Karpas-422 (cell line): ENCODE measurements at regions not wholly inside any gene's neighbourhood (a gene's known extent, or its start where the extent isn't known, plus 50 kb on each side); places are given as distances from the start of the nearest gene placed in this dataset.

ENCODE experiments used
- DNase-seq: peaks from one replicate; pipeline ENCODE4 v3.0.0-alpha.2; 2015
- H2AFZ ChIP-seq: fragments of 200-600 bp; sonication (generic); 2 replicates; pipeline ENCODE4 v1.6.1; 2014; ENCODE audit warnings: antibody characterized with exemption, low read length, mixed read lengths
- H3K27ac ChIP-seq: fragments of 200-600 bp; sonication (generic); 2 replicates; pipeline ENCODE4 v1.5.1; 2014; ENCODE audit warnings: mild to moderate bottlenecking, low read length, moderate library complexity
- H3K27me3 ChIP-seq: fragments of 200-600 bp; sonication (generic); 2 replicates; pipeline ENCODE4 v1.6.1; 2014; ENCODE audit warnings: low read length, mixed read lengths
- H3K36me3 ChIP-seq: fragments of 200-600 bp; sonication (generic); 2 replicates; pipeline ENCODE4 v1.6.1; 2014; ENCODE audit warnings: low read length, mixed read lengths; ENCODE audit not compliant: insufficient read depth
- H3K4me1 ChIP-seq: fragments of 200-600 bp; sonication (generic); 2 replicates; pipeline ENCODE4 v1.6.1; 2014; ENCODE audit warnings: mild to moderate bottlenecking, low read length, mixed read lengths
- H3K4me2 ChIP-seq: fragments of 200-600 bp; sonication (generic); 2 replicates; pipeline ENCODE4 v1.6.1; 2014; ENCODE audit warnings: low read length, low read depth, mild to moderate bottlenecking; ENCODE audit not compliant: poor library complexity, severe bottlenecking
- H3K4me3 ChIP-seq: fragments of 200-600 bp; sonication (generic); 2 replicates; pipeline ENCODE4 v1.5.1; 2014; ENCODE audit warnings: mild to moderate bottlenecking, antibody characterized with exemption, low read length, mixed read lengths
- H3K79me2 ChIP-seq: fragments of 200-600 bp; sonication (generic); 2 replicates; pipeline ENCODE4 v1.6.1; 2014; ENCODE audit warnings: mild to moderate bottlenecking, low read length, mixed read lengths
- H3K9ac ChIP-seq: fragments of 200-600 bp; sonication (generic); 2 replicates; pipeline ENCODE4 v1.6.0; 2014; ENCODE audit warnings: low read length
- H3K9me2 ChIP-seq: fragments of 200-600 bp; sonication (generic), shearing (Covaris generic); replicated peaks from 2 replicates; pipeline ENCODE4 v1.6.0; 2014; ENCODE audit warnings: mild to moderate bottlenecking, low read length, moderate library complexity; ENCODE audit not compliant: insufficient read depth
- H3K9me3 ChIP-seq: fragments of 300-700, 200-600 bp; sonication (generic); 2 replicates; pipeline ENCODE4 v1.6.1; 2014; ENCODE audit warnings: low read length, mixed read lengths
- H4K20me1 ChIP-seq: fragments of 200-600 bp; sonication (generic); 2 replicates; pipeline ENCODE4 v1.6.1; 2014; ENCODE audit warnings: mild to moderate bottlenecking, antibody characterized with exemption, low read length, low read depth; ENCODE audit not compliant: insufficient read depth

GRCh38 chr1:147811273-147811672, 50.9 kb upstream of the GJA5 start:
- H3K79me2 ChIP-seq = no peaks in the 10 kb centered on the region
- no peaks in the 10 kb centered on the region for H3K9me3 ChIP-seq
- H3K4me3 ChIP-seq = no peak overlapping the region
- no peak overlapping the region for H3K27ac ChIP-seq
- H3K4me2 ChIP-seq = no peak overlapping the region
- no peaks in the 10 kb centered on the region for H3K36me3 ChIP-seq
- DNase-seq = no peak
- no peaks in the 10 kb centered on the region for H3K27me3 ChIP-seq
- no peaks in the 10 kb centered on the region for H4K20me1 ChIP-seq
- H3K9me2 ChIP-seq = no peaks in the 10 kb centered on the region
- no peak overlapping the region for H2AFZ ChIP-seq
- no peaks in the 10 kb centered on the region for H3K4me1 ChIP-seq
- no peak overlapping the region for H3K9ac ChIP-seq

GRCh38 chr1:147811751-147812150, 51.3 kb upstream of the GJA5 start:
- H3K4me1 ChIP-seq = no peaks in the 10 kb centered on the region
- no peak overlapping the region for H2AFZ ChIP-seq
- H3K4me3 ChIP-seq = no peak overlapping the region
- no peaks in the 10 kb centered on the region for H3K36me3 ChIP-seq
- no peak for DNase-seq
- no peak overlapping the region for H3K27ac ChIP-seq
- H3K9ac ChIP-seq = no peak overlapping the region
- no peaks in the 10 kb centered on the region for H3K79me2 ChIP-seq
- no peaks in the 10 kb centered on the region for H3K9me3 ChIP-seq
- H3K4me2 ChIP-seq = no peak overlapping the region
- H3K9me2 ChIP-seq = no peaks in the 10 kb centered on the region
- H4K20me1 ChIP-seq = no peaks in the 10 kb centered on the region
- no peaks in the 10 kb centered on the region for H3K27me3 ChIP-seq

GRCh38 chr1:147812799-147813198, 52.4 kb upstream of the GJA5 start:
- DNase-seq = no peak
- Histone ChIP-seq H3K27ac (no peak overlapping the region), H4K20me1 (no peaks in the 10 kb centered on the region), H3K4me1 (no peaks in the 10 kb centered on the region), H3K9me2 (no peaks in the 10 kb centered on the region), H3K9me3 (no peaks in the 10 kb centered on the region), H3K4me3 (no peak overlapping the region), H3K9ac (no peak overlapping the region), H3K79me2 (no peaks in the 10 kb centered on the region), H3K36me3 (no peaks in the 10 kb centered on the region), H2AFZ (no peak overlapping the region), H3K4me2 (no peak overlapping the region), H3K27me3 (no peaks in the 10 kb centered on the region)

- H3K9me3 ChIP-seq = no peaks in the 10 kb centered on the region
- DNase-seq = no peak
Observed at GRCh38 chr1:147815503-147815902, 55.1 kb upstream of the GJA5 start.

GRCh38 chr1:147820761-147821297, 60.4 kb upstream of the GJA5 start:
- no peak overlapping the region for H2AFZ ChIP-seq
- DNase-seq = no peak
- H3K27me3 ChIP-seq = no peaks in the 10 kb centered on the region
- no peaks in the 10 kb centered on the region for H3K4me1 ChIP-seq
- no peaks in the 10 kb centered on the region for H3K79me2 ChIP-seq
- no peaks in the 10 kb centered on the region for H4K20me1 ChIP-seq
- H3K9me3 ChIP-seq = no peaks in the 10 kb centered on the region
- H3K27ac ChIP-seq = no peak overlapping the region
- H3K9ac ChIP-seq = no peak overlapping the region
- no peak overlapping the region for H3K4me3 ChIP-seq
- H3K4me2 ChIP-seq = no peak overlapping the region
- no peaks in the 10 kb centered on the region for H3K9me2 ChIP-seq
- H3K36me3 ChIP-seq = no peaks in the 10 kb centered on the region

More at GRCh38 chr1:147815503-147815902, 55.1 kb upstream of the GJA5 start:
- no peaks in the 10 kb centered on the region for H3K27me3 ChIP-seq
- no peak overlapping the region for H3K4me3 ChIP-seq
- H3K4me1 ChIP-seq = no peaks in the 10 kb centered on the region
- H3K36me3 ChIP-seq = no peaks in the 10 kb centered on the region
- H3K27ac ChIP-seq = no peak overlapping the region
- H3K79me2 ChIP-seq = no peaks in the 10 kb centered on the region
- no peaks in the 10 kb centered on the region for H3K9me2 ChIP-seq
- no peak overlapping the region for H3K9ac ChIP-seq
- no peak overlapping the region for H3K4me2 ChIP-seq
- H2AFZ ChIP-seq = no peak overlapping the region
- H4K20me1 ChIP-seq = no peaks in the 10 kb centered on the region

- Histone ChIP-seq H3K4me2 (no peak overlapping the region), H2AFZ (no peak overlapping the region)
Observed at GRCh38 chr1:147821883-147822282, 61.5 kb upstream of the GJA5 start.

GRCh38 chr1:147822292-147822691, 61.9 kb upstream of the GJA5 start:
- Histone ChIP-seq H3K27ac (no peak overlapping the region), H3K36me3 (no peaks in the 10 kb centered on the region), H4K20me1 (no peaks in the 10 kb centered on the region), H3K4me2 (no peak overlapping the region), H2AFZ (no peak overlapping the region), H3K27me3 (no peaks in the 10 kb centered on the region), H3K4me3 (no peak overlapping the region), H3K9me3 (no peaks in the 10 kb centered on the region), H3K79me2 (no peaks in the 10 kb centered on the region), H3K9ac (no peak overlapping the region), H3K9me2 (no peaks in the 10 kb centered on the region), H3K4me1 (no peaks in the 10 kb centered on the region)
- DNase-seq = no peak

More at GRCh38 chr1:147821883-147822282, 61.5 kb upstream of the GJA5 start:
- no peak for DNase-seq
- Histone ChIP-seq H3K9me2 (no peaks in the 10 kb centered on the region), H3K9me3 (no peaks in the 10 kb centered on the region), H3K4me3 (no peak overlapping the region), H3K9ac (no peak overlapping the region), H3K79me2 (no peaks in the 10 kb centered on the region), H3K4me1 (no peaks in the 10 kb centered on the region), H3K27ac (no peak overlapping the region), H3K36me3 (no peaks in the 10 kb centered on the region), H4K20me1 (no peaks in the 10 kb centered on the region), H3K27me3 (no peaks in the 10 kb centered on the region)

GRCh38 chr1:147824001-147824400, 63.6 kb upstream of the GJA5 start:
- H3K4me1 ChIP-seq = no peaks in the 10 kb centered on the region
- H3K9ac ChIP-seq = no peak overlapping the region
- H3K27ac ChIP-seq = no peak overlapping the region

GRCh38 chr1:147824798-147825197, 64.4 kb upstream of the GJA5 start:
- Histone ChIP-seq H3K4me1 (no peaks in the 10 kb centered on the region), H3K79me2 (no peaks in the 10 kb centered on the region), H3K4me2 (no peak overlapping the region), H3K9me2 (no peaks in the 10 kb centered on the region), H3K27me3 (no peaks in the 10 kb centered on the region), H3K27ac (no peak overlapping the region), H3K4me3 (no peak overlapping the region), H3K36me3 (no peaks in the 10 kb centered on the region), H4K20me1 (no peaks in the 10 kb centered on the region), H2AFZ (no peak overlapping the region), H3K9ac (no peak overlapping the region), H3K9me3 (no peaks in the 10 kb centered on the region)
- no peak for DNase-seq

More at GRCh38 chr1:147824001-147824400, 63.6 kb upstream of the GJA5 start:
- Histone ChIP-seq H3K36me3 (no peaks in the 10 kb centered on the region), H3K9me3 (no peaks in the 10 kb centered on the region), H3K79me2 (no peaks in the 10 kb centered on the region), H4K20me1 (no peaks in the 10 kb centered on the region), H3K4me2 (no peak overlapping the region), H3K4me3 (no peak overlapping the region), H2AFZ (no peak overlapping the region), H3K9me2 (no peaks in the 10 kb centered on the region), H3K27me3 (no peaks in the 10 kb centered on the region)
- no peak for DNase-seq
